ENCODE measurements at regions not wholly inside any gene's neighbourhood (a gene's known extent, or its start where the extent isn't known, plus 50 kb on each side); places are given as distances from the start of the nearest gene placed in this dataset.
A peak's percentile ranks its signal among the peaks of the same experiment; 100 is the strongest.

- Histone ChIP-seq H3K4me1 (peaks cover 0 to 14% (median 0%) of the 10 kb centered on the region in 9 donors), H3K4me3 (no peak overlapping the region), H3K27ac (no peak overlapping the region), H3K27me3 (no peaks in the 10 kb centered on the region), H3K9me3 (peaks cover 0 to 9% (median 4%) of the 10 kb centered on the region in 11 donors), H3K36me3 (no peaks in the 10 kb centered on the region)
- no peak for TF ChIP-seq CTCF (IDR thresholded peaks at IDR 0.05)
- 63 to 69% methylated on average over 2 of the region's 2 CpGs for WGBS, 2 donors
- DNase-seq, result no peak
- intact Hi-C loops (cut with DNase I), result no loop called here
- ATAC-seq, result no peak
Observed at GRCh38 chr4:23388699-23389395, 501.0 kb downstream of the PPARGC1A start.

GRCh38 chr4:23388255-23388654 is 501.6 kb downstream of the PPARGC1A start:
- Histone ChIP-seq H3K27me3 (no peaks in the 10 kb centered on the region), H3K4me1 (peaks cover 0 to 12% (median 0%) of the 10 kb centered on the region in 9 donors), H3K27ac (no peak overlapping the region), H3K36me3 (no peaks in the 10 kb centered on the region), H3K9me3 (peaks cover 0 to 3% (median 0%) of the 10 kb centered on the region in 11 donors), H3K4me3 (no peak overlapping the region)
- intact Hi-C loops (cut with DNase I), result no loop called here
- DNase-seq (no peak), ATAC-seq (peak in 1 of 8 donors; percentile 65)
- no peak for TF ChIP-seq CTCF (IDR thresholded peaks at IDR 0.05)
- 82 to 83% methylated on average over 6 of the region's 6 CpGs for WGBS, 2 donors

GRCh38 chr4:23384741-23385140 is 505.1 kb downstream of the PPARGC1A start:
- Histone ChIP-seq H3K4me3 (no peak overlapping the region), H3K27me3 (no peaks in the 10 kb centered on the region), H3K36me3 (no peaks in the 10 kb centered on the region), H3K4me1 (no peaks in the 10 kb centered on the region), H3K9me3 (no peaks in the 10 kb centered on the region), H3K27ac (no peak overlapping the region)
- intact Hi-C loops (cut with DNase I), result no loop called here
- no peak for TF ChIP-seq CTCF (IDR thresholded peaks at IDR 0.05)
- WGBS, 2 donors, result 91 to 97% methylated on average over 2 of the region's 2 CpGs
- DNase-seq (no peak), ATAC-seq (no peak)

- Histone ChIP-seq H3K9me3 (peaks cover 0 to 16% (median 11%) of the 10 kb centered on the region in 11 donors), H3K27me3 (no peaks in the 10 kb centered on the region), H3K4me3 (no peak overlapping the region), H3K36me3 (no peaks in the 10 kb centered on the region), H3K27ac (no peak overlapping the region), H3K4me1 (no peaks in the 10 kb centered on the region)
- ATAC-seq (no peak), DNase-seq (no peak)
- intact Hi-C loops (cut with DNase I), result no loop called here
- TF ChIP-seq CTCF (IDR thresholded peaks at IDR 0.05), result no peak
Observed at GRCh38 chr4:23382879-23383278, 507.0 kb downstream of the PPARGC1A start.
